Activated CD4-positive, alpha-beta T cell treated with anti-CD3 and anti-CD28 coated beads, Interleukin-2, amount 10 ng/mL, durations not matched to agents 7 days and 5 days (primary cell): ENCODE measurements at regions not wholly inside any gene's neighbourhood (a gene's known extent, or its start where the extent isn't known, plus 50 kb on each side); places are given as distances from the start of the nearest gene placed in this dataset.
"Not testable (repeated sequence)": the region's sequence is repeated elsewhere in the genome, so short reads cannot be mapped to it uniquely, and the experiment has no call there.

Experiments
- CTCF ChIA-PET: fragments of 350-600 bp; sonication (Branson Sonifier 250); formaldehyde crosslinking; loops from one replicate; lab custom pipeline; 2021; ENCODE audit warnings: antibody characterized with exemption; lab: Charles Lee
- POLR2A ChIA-PET: fragments of 350-600 bp; sonication (Branson Sonifier 250); formaldehyde crosslinking; loops from one replicate; lab custom pipeline; 2021; ENCODE audit warnings: antibody characterized with exemption; lab: Charles Lee
- DNase-seq: peaks from one replicate; pipeline ENCODE4 v3.0.0-alpha.2; 2020
- H3K27ac Mint-ChIP-seq: one replicate; pipeline ENCODE4 v1.8.0; 2021; ENCODE audit warnings: mild to moderate bottlenecking, moderate library complexity, mixed read lengths
- H3K27me3 Mint-ChIP-seq: one replicate; pipeline ENCODE4 v1.8.0; 2021; ENCODE audit warnings: mixed read lengths
- H3K36me3 Mint-ChIP-seq: one replicate; pipeline ENCODE4 v1.8.0; 2021; ENCODE audit warnings: low read depth, mixed read lengths
- H3K4me1 Mint-ChIP-seq: one replicate; pipeline ENCODE4 v1.8.0; 2021; ENCODE audit warnings: mixed read lengths
- H3K4me3 Mint-ChIP-seq: one replicate; pipeline ENCODE4 v1.8.0; 2021; ENCODE audit warnings: mild to moderate bottlenecking, moderate library complexity, mixed read lengths
- H3K9me3 Mint-ChIP-seq: one replicate; pipeline ENCODE4 v1.8.0; 2021; ENCODE audit warnings: mixed read lengths

- Mint-ChIP-seq H3K4me3 (no peak overlapping the region), H3K36me3 (no peaks in the 10 kb centered on the region), H3K4me1 (no peaks in the 10 kb centered on the region), H3K27me3 (peaks cover 2% of the 10 kb centered on the region), H3K27ac (no peak overlapping the region), H3K9me3 (no peaks in the 10 kb centered on the region)
- ChIA-PET CTCF (no interaction called here), POLR2A (no interaction called here)
- no peak for DNase-seq
These were observed 354.3 kb upstream of the CNR1 start for GRCh38 chr6:88520445-88520844.

DNA sequence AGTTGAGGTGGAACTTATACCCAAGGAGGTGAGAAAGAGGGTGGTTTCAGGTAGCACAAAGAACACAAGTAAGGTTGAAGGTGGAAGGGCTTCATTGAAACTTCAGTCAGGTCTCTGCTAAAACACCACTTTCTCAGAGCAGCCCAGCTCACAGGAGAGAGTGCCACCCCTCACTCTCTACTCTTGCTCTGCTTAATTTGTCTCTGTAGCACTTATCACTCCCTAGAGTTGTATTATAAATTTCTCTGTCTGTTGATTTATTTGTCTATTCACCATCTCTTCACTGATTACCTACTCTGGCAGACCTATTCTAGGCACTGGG, 353.8 kb upstream of the CNR1 start:
- Mint-ChIP-seq H3K27me3 (peaks cover 2% of the 10 kb centered on the region), H3K27ac (no peak overlapping the region), H3K36me3 (no peaks in the 10 kb centered on the region), H3K4me3 (no peak overlapping the region), H3K9me3 (no peaks in the 10 kb centered on the region), H3K4me1 (no peaks in the 10 kb centered on the region)
- ChIA-PET CTCF (no interaction called here), POLR2A (no interaction called here)
- DNase-seq: no peak

DNA sequence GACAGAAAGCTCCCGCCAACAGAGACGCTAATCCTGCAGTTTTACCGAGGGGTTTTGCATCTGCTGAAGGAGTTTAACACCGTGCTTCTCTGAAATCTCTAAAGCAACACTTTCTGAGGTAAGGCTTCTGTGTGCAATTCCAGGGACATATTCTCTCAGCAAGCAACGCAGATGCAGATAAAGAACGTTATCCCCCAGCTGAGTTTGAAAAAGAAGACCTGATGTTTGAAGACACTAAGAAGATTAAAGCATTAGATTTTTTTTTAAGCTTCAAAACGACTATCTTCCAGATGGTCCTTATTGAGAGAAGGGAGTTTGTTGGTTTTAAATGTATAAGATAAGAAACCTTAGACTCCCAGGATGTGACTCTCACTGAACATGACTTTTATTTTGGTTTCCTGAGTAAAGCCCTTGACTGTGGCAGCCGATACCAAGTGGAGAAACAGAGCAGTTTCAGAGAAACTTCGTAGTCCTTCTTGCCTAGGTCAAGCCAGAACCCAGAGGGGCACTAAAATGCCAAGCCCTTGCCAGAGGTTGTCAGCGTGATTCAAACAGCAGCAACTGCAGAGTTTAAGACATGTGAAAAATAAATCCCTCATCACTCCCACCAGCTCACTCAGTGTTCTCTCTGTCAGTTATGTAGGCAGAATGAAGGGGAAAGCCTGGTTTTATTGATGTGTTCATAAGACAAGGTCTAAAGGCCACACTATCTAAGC, 353.3 kb upstream of the CNR1 start:
- Mint-ChIP-seq H3K27ac (no peak overlapping the region), H3K4me3 (no peak overlapping the region), H3K4me1 (no peaks in the 10 kb centered on the region), H3K36me3 (no peaks in the 10 kb centered on the region), H3K9me3 (no peaks in the 10 kb centered on the region), H3K27me3 (peaks cover 2% of the 10 kb centered on the region)
- DNase-seq: no peak
- ChIA-PET POLR2A (no interaction called here), CTCF (no interaction called here)

GRCh38 chr6:88517737-88518136, 351.6 kb upstream of the CNR1 start:
- Mint-ChIP-seq H3K27ac (no peak overlapping the region), H3K27me3 (peaks cover 5% of the 10 kb centered on the region), H3K4me3 (no peak overlapping the region), H3K36me3 (no peaks in the 10 kb centered on the region), H3K4me1 (no peaks in the 10 kb centered on the region), H3K9me3 (no peaks in the 10 kb centered on the region)
- DNase-seq: no peak
- ChIA-PET POLR2A (no interaction called here), CTCF (no interaction called here)

- no peaks in the 10 kb centered on the region for H3K36me3 Mint-ChIP-seq
- H3K27ac Mint-ChIP-seq: no peak overlapping the region
- H3K4me3 Mint-ChIP-seq: no peak overlapping the region
- ChIA-PET CTCF (no interaction called here), POLR2A (no interaction called here)
- no peaks in the 10 kb centered on the region for H3K4me1 Mint-ChIP-seq
- H3K27me3 Mint-ChIP-seq: peaks cover 8% of the 10 kb centered on the region
- H3K9me3 Mint-ChIP-seq: no peaks in the 10 kb centered on the region
- DNase-seq: no peak
These were observed 347.8 kb upstream of the CNR1 start for GRCh38 chr6:88513920-88514319.

- DNase-seq: no peak
These were observed 347.3 kb upstream of the CNR1 start for GRCh38 chr6:88513471-88513870.

DNA sequence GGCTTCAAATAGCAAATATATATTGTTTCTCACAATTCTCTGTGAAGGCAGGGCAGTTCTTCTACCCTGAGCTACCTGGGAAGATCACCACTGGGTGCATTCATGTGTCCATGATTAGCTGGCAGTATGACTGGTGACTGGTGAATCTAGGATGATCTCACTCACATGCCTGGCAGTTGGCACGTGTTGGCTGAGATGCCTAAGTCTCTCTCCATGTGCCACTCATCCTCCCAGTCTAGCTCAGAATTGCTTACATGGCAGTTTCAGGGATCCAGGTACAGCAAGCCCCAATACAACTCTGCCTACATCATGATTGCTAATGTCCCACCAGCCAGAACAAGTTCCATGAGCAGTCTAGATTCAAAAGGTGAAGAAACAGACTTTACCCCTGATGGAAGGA, 346.8 kb upstream of the CNR1 start:
- Mint-ChIP-seq H3K27me3 (peaks cover 8% of the 10 kb centered on the region), H3K4me3 (no peak overlapping the region), H3K27ac (no peak overlapping the region), H3K4me1 (no peaks in the 10 kb centered on the region), H3K9me3 (no peaks in the 10 kb centered on the region), H3K36me3 (no peaks in the 10 kb centered on the region)
- ChIA-PET POLR2A (no interaction called here), CTCF (no interaction called here)
- DNase-seq: no peak

More at GRCh38 chr6:88513471-88513870, 347.3 kb upstream of the CNR1 start:
- no peaks in the 10 kb centered on the region for H3K36me3 Mint-ChIP-seq
- no peak overlapping the region for H3K4me3 Mint-ChIP-seq
- H3K27me3 Mint-ChIP-seq: peaks cover 8% of the 10 kb centered on the region
- CTCF ChIA-PET: no interaction called here
- H3K4me1 Mint-ChIP-seq: no peaks in the 10 kb centered on the region
- no peak overlapping the region for H3K27ac Mint-ChIP-seq
- H3K9me3 Mint-ChIP-seq: no peaks in the 10 kb centered on the region
- POLR2A ChIA-PET: no interaction called here

- Mint-ChIP-seq H3K27me3 (no peaks in the 10 kb centered on the region), H3K4me1 (no peaks in the 10 kb centered on the region), H3K4me3 (no peak overlapping the region), H3K27ac (no peak overlapping the region), H3K36me3 (no peaks in the 10 kb centered on the region), H3K9me3 (peaks cover 2% of the 10 kb centered on the region)
- POLR2A ChIA-PET: no interaction called here
- CTCF ChIA-PET: no interaction called here
- no peak for DNase-seq
These were observed 336.2 kb upstream of the CNR1 start for GRCh38 chr6:88502391-88502790.

GRCh38 chr6:88499845-88500699, 333.9 kb upstream of the CNR1 start:
- Mint-ChIP-seq H3K36me3 (no peaks in the 10 kb centered on the region), H3K9me3 (no peaks in the 10 kb centered on the region), H3K27me3 (peaks cover 2% of the 10 kb centered on the region), H3K27ac (no peak overlapping the region), H3K4me1 (no peaks in the 10 kb centered on the region), H3K4me3 (no peak overlapping the region)
- POLR2A ChIA-PET: no interaction called here
- no peak for DNase-seq
- CTCF ChIA-PET: no interaction called here

GRCh38 chr6:88499436-88499835, 333.3 kb upstream of the CNR1 start:
- Mint-ChIP-seq H3K9me3 (no peaks in the 10 kb centered on the region), H3K27me3 (peaks cover 4% of the 10 kb centered on the region), H3K4me3 (no peak overlapping the region), H3K36me3 (no peaks in the 10 kb centered on the region), H3K27ac (no peak overlapping the region), H3K4me1 (no peaks in the 10 kb centered on the region)
- ChIA-PET CTCF (no interaction called here), POLR2A (no interaction called here)
- no peak for DNase-seq

- H3K27me3 Mint-ChIP-seq, H3K4me3 Mint-ChIP-seq, H3K4me1 Mint-ChIP-seq, H3K27ac Mint-ChIP-seq, CTCF ChIA-PET, H3K36me3 Mint-ChIP-seq, POLR2A ChIA-PET, DNase-seq, H3K9me3 Mint-ChIP-seq: not testable (repeated sequence)
These were observed 331.3 kb upstream of the CNR1 start for GRCh38 chr6:88497403-88497802.

- ChIA-PET POLR2A (interaction anchor here (0.6 kb wide), 1 partner anchor 120 kb away, joined by 4 read pairs; no protein-coding TSS in a partner anchor), CTCF (no interaction called here)
- no peak overlapping the region for H3K27ac Mint-ChIP-seq
- no peak overlapping the region for H3K4me3 Mint-ChIP-seq
- no peaks in the 10 kb centered on the region for H3K36me3 Mint-ChIP-seq
- no peaks in the 10 kb centered on the region for H3K9me3 Mint-ChIP-seq
- H3K4me1 Mint-ChIP-seq: no peaks in the 10 kb centered on the region
- peaks cover 6% of the 10 kb centered on the region for H3K27me3 Mint-ChIP-seq
- DNase-seq: no peak
These were observed 328.4 kb upstream of the CNR1 start for GRCh38 chr6:88494401-88495140.

- H3K9me3 Mint-ChIP-seq: no peaks in the 10 kb centered on the region
- peaks cover 6% of the 10 kb centered on the region for H3K27me3 Mint-ChIP-seq
- ChIA-PET POLR2A (no interaction called here), CTCF (no interaction called here)
- no peak overlapping the region for H3K4me3 Mint-ChIP-seq
- no peaks in the 10 kb centered on the region for H3K36me3 Mint-ChIP-seq
- no peak for DNase-seq
- no peak overlapping the region for H3K27ac Mint-ChIP-seq
- no peaks in the 10 kb centered on the region for H3K4me1 Mint-ChIP-seq
These were observed 327.6 kb upstream of the CNR1 start for GRCh38 chr6:88493717-88494116.
